ENCODE measurements at regions not wholly inside any gene's neighbourhood (a gene's known extent, or its start where the extent isn't known, plus 50 kb on each side); places are given as distances from the start of the nearest gene placed in this dataset.

DNA sequence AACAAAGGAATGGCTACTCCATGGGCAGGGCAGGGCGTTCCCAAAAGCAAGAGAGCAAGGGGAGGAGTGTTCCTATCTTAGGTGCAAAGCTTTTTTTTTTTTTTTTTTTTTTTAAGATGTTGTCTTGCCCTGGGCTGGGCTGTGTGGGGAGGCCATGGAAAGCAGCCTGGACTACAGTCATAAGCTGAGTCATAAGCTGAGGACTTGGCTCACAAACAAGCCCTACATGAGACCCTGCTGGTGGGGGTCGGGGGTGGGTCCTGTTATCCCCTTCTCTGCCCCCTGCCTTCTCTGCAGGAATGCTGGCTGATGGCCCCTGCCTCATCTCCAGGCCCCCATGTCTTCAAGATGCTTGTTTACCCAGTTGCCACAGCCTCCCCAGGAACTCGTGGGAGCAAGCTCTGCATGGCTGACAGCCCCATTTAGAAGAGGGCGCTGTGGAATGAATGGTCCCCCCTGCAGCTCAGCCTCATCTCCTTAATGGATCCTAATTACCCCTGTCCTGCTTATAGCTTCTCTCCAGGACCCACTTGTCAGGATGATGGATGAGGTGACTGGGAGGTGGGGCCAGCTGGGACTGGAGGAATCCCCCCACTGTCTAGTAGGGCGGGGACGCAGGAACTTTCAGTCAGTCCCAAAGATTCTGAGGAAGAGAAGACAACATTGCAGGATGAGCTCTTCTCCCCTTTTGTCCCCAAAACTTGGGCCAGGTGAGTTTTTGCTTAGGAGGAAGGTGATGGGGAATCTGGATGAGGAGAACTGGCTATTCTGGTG is 340.8 kb upstream of the PODXL start:
- DNase-seq (ENCODE audit: low spot score): peak; percentile 74

- DNase-seq (ENCODE audit: low spot score): no peak
Observed at GRCh38 chr7:131896165-131896863, 339.9 kb upstream of the PODXL start.

- peak; percentile 79 for DNase-seq (ENCODE audit: low spot score)
Observed at GRCh38 chr7:131895541-131896164, 339.2 kb upstream of the PODXL start.

DNA sequence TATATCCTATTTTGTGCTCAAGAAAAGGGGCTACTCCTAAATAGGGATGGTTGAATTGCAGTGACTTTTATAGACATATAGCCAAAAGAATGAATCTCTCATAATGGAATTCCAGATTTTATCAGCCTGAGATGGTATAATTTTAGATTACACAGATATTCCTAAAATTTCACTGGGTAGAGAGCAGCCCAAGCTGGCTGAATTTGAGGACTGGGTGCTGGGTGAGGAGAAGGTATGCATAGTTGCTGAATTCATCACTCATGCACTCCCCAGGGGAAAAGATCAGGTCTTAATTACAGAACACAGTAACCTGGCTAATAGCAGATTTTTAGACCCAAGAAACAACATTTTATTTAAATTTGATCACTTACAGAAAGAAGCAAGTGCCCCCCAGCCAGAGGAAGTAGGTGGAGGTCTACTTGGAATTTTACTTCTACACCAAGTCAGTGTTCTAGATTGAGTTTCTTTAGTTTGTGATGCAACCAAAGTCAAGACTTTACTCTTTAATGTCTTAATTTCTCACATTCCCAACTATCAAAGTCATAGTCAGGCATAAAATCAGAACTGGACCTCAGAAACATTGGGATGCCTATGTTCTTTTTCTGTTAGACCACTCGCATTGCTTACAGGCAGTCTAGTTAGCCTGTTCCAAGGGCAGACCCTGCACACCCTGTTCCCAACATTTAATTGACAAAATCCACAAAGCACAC is 337.4 kb upstream of the PODXL start:
- peak; percentile 51 for DNase-seq (ENCODE audit: low spot score)

- no peak for DNase-seq (ENCODE audit: low spot score)
Observed at GRCh38 chr7:131890176-131890575, 333.7 kb upstream of the PODXL start.

- no peak for DNase-seq (ENCODE audit: low spot score)
Observed at GRCh38 chr7:131889572-131890150, 333.2 kb upstream of the PODXL start.

- DNase-seq (ENCODE audit: low spot score): no peak
Observed at GRCh38 chr7:131883769-131884168, 327.3 kb upstream of the PODXL start.

- no peak for DNase-seq (ENCODE audit: low spot score)
Observed at GRCh38 chr7:131883196-131883595, 326.8 kb upstream of the PODXL start.

DNA sequence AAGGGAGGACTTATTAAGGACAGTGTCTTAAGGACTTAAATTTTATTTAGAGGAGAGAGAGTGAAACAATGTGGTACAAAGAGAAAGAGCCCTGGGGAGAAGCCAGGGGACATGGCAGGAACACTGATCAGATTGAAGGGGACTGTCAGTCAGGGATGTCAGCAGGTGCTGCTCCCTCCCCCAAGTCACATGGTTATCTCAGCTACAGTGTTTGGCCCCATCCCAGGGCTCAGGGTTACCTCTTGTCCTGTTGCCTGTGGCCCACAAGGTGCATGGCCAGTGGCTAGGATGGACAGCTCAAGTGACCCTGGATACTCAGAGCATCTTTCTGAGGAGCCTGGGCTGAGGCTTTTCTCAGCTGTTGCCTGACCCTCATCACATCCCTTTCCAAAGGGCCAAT is 325.9 kb upstream of the PODXL start:
- DNase-seq (ENCODE audit: low spot score): no peak

DNA sequence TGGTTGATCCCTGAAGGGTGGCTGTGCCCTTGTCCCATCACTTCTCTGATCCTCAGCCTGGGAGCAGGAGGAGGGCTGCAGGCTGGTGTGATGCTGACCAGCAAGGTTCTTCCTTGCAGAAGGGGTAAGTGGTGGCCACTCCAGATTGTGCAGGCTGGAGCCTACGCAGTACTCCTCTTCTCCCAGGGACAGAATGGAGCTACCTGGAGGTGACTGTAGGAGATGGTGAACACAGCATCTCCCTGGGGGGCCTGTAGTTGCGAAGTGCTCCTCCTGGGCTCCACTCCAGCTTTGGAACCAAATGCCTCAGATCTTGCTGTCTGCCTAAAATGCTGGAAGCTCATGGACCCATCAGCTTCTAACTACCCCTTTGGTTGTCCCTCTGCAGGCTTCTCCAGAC is 323.6 kb upstream of the PODXL start:
- DNase-seq (ENCODE audit: low spot score): no peak

DNA sequence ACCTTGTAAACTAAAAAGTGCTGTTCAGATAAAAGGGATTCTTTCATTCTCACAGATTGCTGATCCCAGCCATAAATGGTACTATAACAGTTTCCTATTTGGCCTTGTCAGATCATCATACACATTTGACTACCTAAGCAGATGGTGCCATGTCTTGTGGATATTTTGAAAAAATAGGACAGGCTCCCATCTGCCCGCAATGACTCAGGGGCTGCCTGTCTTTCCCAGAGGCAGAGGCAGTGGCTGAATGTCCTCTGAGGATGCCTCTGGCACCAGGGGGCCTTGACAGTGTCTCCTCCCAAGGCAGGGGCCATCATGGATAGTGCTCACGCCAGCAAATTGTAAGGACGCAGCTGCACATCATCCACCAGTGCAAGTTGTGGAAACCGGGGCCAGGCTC is 323.0 kb upstream of the PODXL start:
- DNase-seq (ENCODE audit: low spot score): no peak

GRCh38 chr7:131878777-131879176 is 322.3 kb upstream of the PODXL start:
- no peak for DNase-seq (ENCODE audit: low spot score)

DNA sequence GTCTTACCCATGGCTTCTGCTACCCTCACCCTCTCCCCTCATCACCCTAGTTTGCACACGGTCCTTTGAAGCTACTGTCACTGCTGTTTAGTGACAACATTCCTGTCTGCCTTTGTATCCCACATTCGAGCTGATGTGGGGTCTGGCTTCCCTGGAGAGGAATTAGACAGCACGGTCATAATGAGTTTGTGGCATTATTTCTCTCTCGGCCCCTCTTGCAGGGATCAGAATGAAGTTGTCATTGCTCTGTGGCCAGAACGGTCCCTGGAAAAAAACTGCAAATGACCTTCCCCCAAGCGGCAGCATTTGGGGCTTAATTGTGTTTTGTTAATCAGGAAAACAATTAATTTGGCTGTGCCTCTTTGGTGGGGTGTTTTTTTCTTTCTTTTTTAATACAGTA is 317.2 kb upstream of the PODXL start:
- no peak for DNase-seq (ENCODE audit: low spot score)

GRCh38 chr7:131869986-131870385 is 313.6 kb upstream of the PODXL start:
- no peak for DNase-seq (ENCODE audit: low spot score)

GRCh38 chr7:131869169-131869844 is 312.9 kb upstream of the PODXL start:
- no peak for DNase-seq (ENCODE audit: low spot score)

DNA sequence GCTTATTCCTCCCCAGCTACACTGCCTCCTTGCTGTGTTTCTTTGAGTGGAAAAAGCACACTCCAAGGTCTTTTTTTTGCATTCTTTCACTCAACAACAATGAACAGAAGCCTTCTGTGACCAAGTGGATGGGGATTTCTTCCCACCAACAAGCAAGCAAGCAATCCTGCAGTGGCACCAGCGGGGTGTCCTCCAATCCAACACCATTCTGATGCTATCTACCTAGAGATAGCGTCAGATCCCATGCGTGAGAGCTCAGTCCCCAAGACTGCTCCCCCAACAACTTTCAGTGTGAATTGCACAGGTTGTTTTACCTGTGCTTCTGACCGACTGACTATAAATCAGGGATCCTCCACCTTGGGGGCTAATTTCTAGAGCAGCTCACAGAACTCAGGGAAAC is 311.0 kb upstream of the PODXL start:
- DNase-seq (ENCODE audit: low spot score): no peak

DNA sequence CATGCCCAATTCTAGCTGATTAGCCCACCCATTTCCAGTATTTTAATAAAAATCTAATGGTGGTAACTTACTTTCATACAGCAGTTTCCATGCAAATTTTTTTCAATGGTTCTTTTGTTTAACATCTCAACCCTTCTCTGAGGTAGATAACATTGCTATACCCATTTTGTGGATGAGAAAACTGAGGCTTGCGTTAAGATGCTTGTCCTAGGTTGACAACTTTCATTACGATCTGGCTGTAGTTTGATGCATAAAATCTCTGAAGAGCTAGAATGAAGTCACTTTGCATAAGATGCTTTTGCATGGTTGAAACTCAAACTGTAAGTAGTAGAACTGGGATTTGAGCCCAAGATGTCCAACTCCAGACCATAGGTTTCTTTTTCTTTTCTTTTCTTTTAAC is 309.5 kb upstream of the PODXL start:
- no peak for DNase-seq (ENCODE audit: low spot score)

GRCh38 chr7:131861620-131862346 is 305.4 kb upstream of the PODXL start:
- peak; percentile 47 for DNase-seq (ENCODE audit: low spot score)

GRCh38 chr7:131859147-131859821 is 302.9 kb upstream of the PODXL start:
- peak; percentile 91 for DNase-seq (ENCODE audit: low spot score)

DNA sequence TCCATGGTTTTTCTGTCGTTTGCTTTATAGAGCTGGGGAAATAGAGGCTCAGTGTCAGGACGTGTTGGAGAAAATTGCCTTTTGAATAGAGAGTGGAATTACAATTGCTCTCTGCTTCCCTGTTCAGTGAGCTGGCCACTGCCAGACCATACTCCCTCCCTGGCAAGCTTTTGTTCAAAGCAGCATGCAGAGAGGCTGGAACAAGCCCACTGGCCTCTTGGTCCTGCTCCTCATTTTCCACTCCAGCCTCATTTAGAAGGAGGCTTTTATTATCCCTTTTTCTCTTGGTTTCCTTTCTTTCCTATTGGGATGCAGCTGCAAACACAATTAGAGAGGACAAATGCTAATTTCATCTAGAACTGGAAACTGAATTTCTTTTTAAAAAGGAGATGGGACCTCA is 302.2 kb upstream of the PODXL start:
- DNase-seq (ENCODE audit: low spot score): no peak
